AG04450 (cell line): ENCODE measurements at regions not wholly inside any gene's neighbourhood (a gene's known extent, or its start where the extent isn't known, plus 50 kb on each side); places are given as distances from the start of the nearest gene placed in this dataset.

ENCODE experiments used
- CTCF ChIA-PET: fragments of 300-600, 350-600 bp; formaldehyde crosslinking; extraction: SDS; loops from one replicate; lab custom pipeline; 2022; ENCODE audit warnings: antibody characterized with exemption, inconsistent platforms; lab: Charles Lee
- POLR2A ChIA-PET: fragments of 350-600 bp; formaldehyde crosslinking; extraction: SDS; loops from one replicate; lab custom pipeline; 2021; ENCODE audit warnings: antibody characterized with exemption, inconsistent platforms; lab: Yijun Ruan, JAX
- DNase-seq: peaks from one replicate; pipeline ENCODE4 v3.0.0-alpha.2; 2011; ENCODE audit warnings: low read depth, low spot score
- H3K27ac ChIP-seq: one replicate; pipeline ENCODE4 v1.5.1; 2012; ENCODE audit warnings: low read depth, low read length, control low read depth
- H3K27me3 ChIP-seq: one replicate; pipeline ENCODE4 v1.6.0; 2012; ENCODE audit warnings: low read length; ENCODE audit not compliant: control insufficient read depth, insufficient read depth
- H3K4me3 ChIP-seq: 2 replicates; pipeline ENCODE4 v1.5.1; 2011; ENCODE audit warnings: mild to moderate bottlenecking, low read depth, low read length, control low read depth
- H3K9me3 ChIP-seq: 2 replicates; pipeline ENCODE4 v1.5.1; 2012; ENCODE audit warnings: low read length; ENCODE audit not compliant: control insufficient read depth, insufficient read depth
- TF ChIP-seq, protein P1 (sequence below): IDR thresholded peaks from 2 replicates; pipeline ENCODE4 v1.5.1; 2011; ENCODE audit warnings: low read depth, low read length, control low read depth, inconsistent platforms

DNA sequence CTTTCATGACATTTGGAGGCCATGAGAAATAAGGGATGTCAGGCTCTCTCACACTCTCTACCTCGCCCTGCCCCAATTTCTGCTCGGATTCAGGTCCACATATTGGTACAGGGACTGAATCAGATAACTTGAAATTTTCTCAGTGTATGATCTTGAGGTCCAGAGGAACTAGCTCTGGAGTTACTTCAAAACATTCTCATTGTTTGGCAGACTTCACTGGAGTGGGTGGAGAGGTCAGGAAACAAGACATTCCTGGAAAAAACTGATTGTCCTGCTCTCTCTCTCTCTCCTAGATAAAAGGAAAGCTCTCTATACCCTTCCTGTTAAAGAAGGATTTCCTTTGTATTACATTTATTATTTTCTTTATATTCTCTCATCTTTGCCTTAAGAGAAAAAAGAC is 428.1 kb upstream of the DACH1 start:
- H3K9me3 ChIP-seq = no peaks in the 10 kb centered on the region
- TF ChIP-seq, protein P1, sequence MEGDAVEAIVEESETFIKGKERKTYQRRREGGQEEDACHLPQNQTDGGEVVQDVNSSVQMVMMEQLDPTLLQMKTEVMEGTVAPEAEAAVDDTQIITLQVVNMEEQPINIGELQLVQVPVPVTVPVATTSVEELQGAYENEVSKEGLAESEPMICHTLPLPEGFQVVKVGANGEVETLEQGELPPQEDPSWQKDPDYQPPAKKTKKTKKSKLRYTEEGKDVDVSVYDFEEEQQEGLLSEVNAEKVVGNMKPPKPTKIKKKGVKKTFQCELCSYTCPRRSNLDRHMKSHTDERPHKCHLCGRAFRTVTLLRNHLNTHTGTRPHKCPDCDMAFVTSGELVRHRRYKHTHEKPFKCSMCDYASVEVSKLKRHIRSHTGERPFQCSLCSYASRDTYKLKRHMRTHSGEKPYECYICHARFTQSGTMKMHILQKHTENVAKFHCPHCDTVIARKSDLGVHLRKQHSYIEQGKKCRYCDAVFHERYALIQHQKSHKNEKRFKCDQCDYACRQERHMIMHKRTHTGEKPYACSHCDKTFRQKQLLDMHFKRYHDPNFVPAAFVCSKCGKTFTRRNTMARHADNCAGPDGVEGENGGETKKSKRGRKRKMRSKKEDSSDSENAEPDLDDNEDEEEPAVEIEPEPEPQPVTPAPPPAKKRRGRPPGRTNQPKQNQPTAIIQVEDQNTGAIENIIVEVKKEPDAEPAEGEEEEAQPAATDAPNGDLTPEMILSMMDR = no peak
- CTCF ChIA-PET = no interaction called here
- no peak for DNase-seq
- POLR2A ChIA-PET = no interaction called here
- no peak overlapping the region for H3K4me3 ChIP-seq
- H3K27me3 ChIP-seq = no peaks in the 10 kb centered on the region
- H3K27ac ChIP-seq = no peak overlapping the region

DNA sequence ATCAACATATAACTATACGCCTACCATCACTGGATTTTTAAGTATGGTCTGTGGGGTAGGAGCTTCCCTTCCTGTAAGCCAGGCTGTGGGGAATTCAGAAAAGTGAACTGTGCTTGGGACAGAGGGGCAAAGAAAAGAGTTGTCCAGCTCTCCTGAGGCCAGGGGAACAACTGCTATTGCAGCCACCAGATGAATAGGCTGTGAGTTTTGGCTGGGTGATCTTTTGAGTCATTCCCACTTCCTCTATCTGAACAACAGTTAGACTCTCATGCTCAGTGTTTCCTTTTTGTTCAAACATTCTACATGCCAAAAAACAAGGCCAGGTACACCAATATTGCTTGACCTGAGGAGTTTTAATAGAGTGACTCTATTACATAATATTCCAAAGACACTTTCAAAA is 426.2 kb upstream of the DACH1 start:
- DNase-seq = no peak
- CTCF ChIA-PET = no interaction called here
- TF ChIP-seq, protein P1 = no peak
- Histone ChIP-seq H3K9me3 (no peaks in the 10 kb centered on the region), H3K27ac (no peak overlapping the region), H3K27me3 (no peaks in the 10 kb centered on the region), H3K4me3 (no peak overlapping the region)
- POLR2A ChIA-PET = no interaction called here

DNA sequence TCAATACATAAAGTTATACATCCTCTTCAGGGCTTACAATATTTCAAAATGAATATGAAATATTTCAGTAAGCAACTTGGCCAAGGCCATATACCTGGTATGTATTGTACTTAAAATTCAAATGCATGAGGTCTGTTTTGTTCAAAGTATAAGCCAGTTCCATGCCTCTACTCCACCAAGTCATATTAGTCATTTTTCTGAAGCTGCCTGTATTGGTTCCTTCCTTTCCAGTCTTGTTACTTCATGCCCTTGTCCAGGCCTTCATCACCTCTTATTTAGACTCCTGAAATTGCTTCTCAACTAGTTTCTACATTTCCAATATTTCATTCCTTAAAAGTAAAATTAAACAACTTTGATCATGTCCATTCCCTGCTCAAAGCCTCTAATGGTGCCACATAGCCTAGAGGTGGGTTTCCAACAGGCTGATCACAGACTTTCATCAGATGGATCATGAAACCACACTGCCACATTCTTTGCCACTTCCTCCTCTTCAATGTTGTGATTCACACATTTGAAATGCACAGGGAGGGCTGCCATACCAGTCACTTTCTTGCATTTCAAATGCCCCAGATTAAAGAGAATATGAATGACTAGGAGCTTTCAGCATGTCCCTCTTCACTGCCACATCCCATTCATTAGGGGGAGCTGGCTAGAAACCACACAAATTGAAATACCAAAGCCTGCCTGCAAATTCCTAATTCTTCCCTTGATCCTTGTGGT is 424.1 kb upstream of the DACH1 start:
- TF ChIP-seq, protein P1 = no peak
- H3K4me3 ChIP-seq = no peak overlapping the region
- no peaks in the 10 kb centered on the region for H3K9me3 ChIP-seq
- no peak for DNase-seq
- no peaks in the 10 kb centered on the region for H3K27me3 ChIP-seq
- CTCF ChIA-PET = no interaction called here
- no peak overlapping the region for H3K27ac ChIP-seq
- POLR2A ChIA-PET = no interaction called here

DNA sequence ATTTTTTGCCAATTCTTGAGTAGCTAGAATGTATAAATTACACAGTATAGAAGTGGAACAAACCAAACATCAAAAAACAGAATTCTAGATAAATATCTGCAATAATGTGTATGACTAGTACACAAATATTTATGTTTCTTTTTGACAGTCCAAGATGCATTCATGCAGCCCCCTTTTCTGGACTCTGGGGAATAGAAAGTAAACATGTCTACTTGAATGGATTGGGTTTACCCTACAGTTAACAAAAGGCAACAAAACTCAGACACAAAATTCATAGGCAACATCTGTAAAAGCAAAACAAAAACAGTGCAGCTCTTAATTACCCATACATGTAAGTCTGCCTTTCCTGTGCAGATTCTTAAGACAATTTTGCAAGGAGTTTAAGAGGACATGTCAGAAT is 419.4 kb upstream of the DACH1 start:
- no peaks in the 10 kb centered on the region for H3K9me3 ChIP-seq
- H3K27ac ChIP-seq = no peak overlapping the region
- no peak for DNase-seq
- no peaks in the 10 kb centered on the region for H3K27me3 ChIP-seq
- POLR2A ChIA-PET = no interaction called here
- TF ChIP-seq, protein P1 = no peak
- CTCF ChIA-PET = no interaction called here
- H3K4me3 ChIP-seq = no peak overlapping the region

DNA sequence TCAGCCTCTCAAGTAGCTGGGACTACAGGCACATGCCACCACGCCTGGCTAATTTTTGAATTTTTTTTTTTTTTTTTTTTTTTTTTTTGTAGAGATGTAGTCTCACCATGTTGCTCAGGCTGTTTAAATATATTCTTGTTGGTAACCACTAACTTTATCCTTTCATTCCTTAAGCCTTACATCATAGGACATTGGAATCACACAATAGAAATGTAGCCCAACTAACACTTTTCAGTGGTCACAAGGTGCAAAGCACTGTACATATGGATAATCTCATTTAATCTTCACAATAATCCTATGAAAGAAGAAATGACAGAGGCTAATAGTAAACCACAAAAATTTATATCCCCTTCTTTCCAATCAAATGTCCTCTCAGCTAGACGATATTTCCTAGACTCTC is 417.8 kb upstream of the DACH1 start:
- ChIA-PET POLR2A (no interaction called here), CTCF (no interaction called here)
- H3K4me3 ChIP-seq = no peak overlapping the region
- TF ChIP-seq, protein P1 = no peak
- H3K27me3 ChIP-seq = no peaks in the 10 kb centered on the region
- H3K9me3 ChIP-seq = no peaks in the 10 kb centered on the region
- H3K27ac ChIP-seq = no peak overlapping the region
- DNase-seq = no peak
